Upper lobe of left lung (tissue), 4 donors: ENCODE measurements at regions not wholly inside any gene's neighbourhood (a gene's known extent, or its start where the extent isn't known, plus 50 kb on each side); places are given as distances from the start of the nearest gene placed in this dataset.

ENCODE experiments used
- POLR2A ChIP-seq, 4 donors: fragments of 450-650 bp; IDR thresholded peaks; one replicate each; pipeline ENCODE4 v1.5.1; 2016 to 2017; ENCODE audit warnings: antibody characterized with exemption in 4 of 4, mild to moderate bottlenecking in 2 of 4
- POLR2AphosphoS5 ChIP-seq, 2 donors: sonication (generic); formaldehyde crosslinking; IDR thresholded peaks; one replicate each; pipeline ENCODE4 v1.5.1; 2017; ENCODE audit warnings: antibody characterized with exemption in 2 of 2
- TF ChIP-seq, protein P1 (sequence below), 6 experiments: fragments of 450-650 bp in 4 of 6; fragments of 200-600 bp in 2 of 6; sonication (generic) in 2 of 6; IDR thresholded peaks; one replicate each; pipeline ENCODE4 v1.5.1; 2016 to 2019; ENCODE audit warnings: antibody characterized with exemption in 6 of 6

DNA sequence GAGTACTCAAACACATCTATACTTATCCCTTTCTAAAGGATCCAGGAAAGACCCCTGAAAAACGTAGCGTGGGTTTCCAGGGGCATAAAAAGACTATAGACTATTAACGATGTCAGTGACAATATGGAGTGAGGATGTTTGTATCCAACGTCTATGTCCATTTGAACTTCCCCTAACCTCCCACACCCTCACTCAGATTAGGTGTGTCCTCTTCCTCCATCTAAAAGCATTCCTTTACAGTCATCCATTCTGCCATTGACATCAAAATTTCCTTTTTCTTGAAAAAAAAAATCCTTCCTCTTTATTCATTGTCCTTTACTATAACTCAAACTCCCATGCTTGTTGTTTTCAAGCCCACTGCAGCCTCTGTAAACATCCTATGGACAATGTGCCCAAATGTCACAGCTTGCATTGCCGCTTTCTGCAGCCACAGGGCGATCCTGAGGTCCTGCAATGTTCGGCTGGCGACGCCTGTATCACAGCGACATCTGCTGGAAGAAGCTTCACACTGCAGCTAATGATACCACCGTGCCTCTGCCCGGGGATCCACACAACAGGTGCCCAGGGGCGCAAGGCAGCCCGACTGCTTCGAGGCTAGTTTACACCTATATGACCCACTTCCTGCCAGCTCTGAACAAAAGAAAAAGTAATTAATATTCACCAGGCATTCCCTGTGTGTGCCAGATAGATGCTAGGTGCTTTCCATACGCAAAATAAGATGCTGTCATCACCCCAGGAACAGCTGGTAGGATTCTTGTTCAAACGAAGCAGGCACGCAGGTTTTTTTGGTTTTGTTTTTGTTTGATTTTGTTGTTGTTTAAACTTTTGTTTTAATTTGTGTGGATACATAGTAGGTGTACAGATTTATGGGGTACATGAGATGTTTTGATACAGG, 267.9 kb upstream of the GHITM start:
- TF ChIP-seq, protein P1, sequence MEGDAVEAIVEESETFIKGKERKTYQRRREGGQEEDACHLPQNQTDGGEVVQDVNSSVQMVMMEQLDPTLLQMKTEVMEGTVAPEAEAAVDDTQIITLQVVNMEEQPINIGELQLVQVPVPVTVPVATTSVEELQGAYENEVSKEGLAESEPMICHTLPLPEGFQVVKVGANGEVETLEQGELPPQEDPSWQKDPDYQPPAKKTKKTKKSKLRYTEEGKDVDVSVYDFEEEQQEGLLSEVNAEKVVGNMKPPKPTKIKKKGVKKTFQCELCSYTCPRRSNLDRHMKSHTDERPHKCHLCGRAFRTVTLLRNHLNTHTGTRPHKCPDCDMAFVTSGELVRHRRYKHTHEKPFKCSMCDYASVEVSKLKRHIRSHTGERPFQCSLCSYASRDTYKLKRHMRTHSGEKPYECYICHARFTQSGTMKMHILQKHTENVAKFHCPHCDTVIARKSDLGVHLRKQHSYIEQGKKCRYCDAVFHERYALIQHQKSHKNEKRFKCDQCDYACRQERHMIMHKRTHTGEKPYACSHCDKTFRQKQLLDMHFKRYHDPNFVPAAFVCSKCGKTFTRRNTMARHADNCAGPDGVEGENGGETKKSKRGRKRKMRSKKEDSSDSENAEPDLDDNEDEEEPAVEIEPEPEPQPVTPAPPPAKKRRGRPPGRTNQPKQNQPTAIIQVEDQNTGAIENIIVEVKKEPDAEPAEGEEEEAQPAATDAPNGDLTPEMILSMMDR (IDR thresholded peaks at IDR 0.05) = peak; percentile 51 to 86 (median 79)
- TF ChIP-seq POLR2AphosphoS5 (IDR thresholded peaks at IDR 0.05) (no peak), POLR2A (IDR thresholded peaks at IDR 0.05) (no peak)
